ENCODE measurements at regions not wholly inside any gene's neighbourhood (a gene's known extent, or its start where the extent isn't known, plus 50 kb on each side); places are given as distances from the start of the nearest gene placed in this dataset.

GRCh38 chrX:131595120-131595519 lies 51.2 kb downstream of the OR13H1 start:
- Mint-ChIP-seq H3K9me3 (peaks cover 7% of the 10 kb centered on the region), H3K27ac (ENCODE audit: unreplicated experiment) (peak overlapping the region; percentile 40), H3K4me3 (no peak overlapping the region), H3K27me3 (ENCODE audit: low read depth) (no peaks in the 10 kb centered on the region), H3K4me1 (peaks cover 7% of the 10 kb centered on the region), H3K36me3 (ENCODE audit: low read depth) (peaks cover 5% of the 10 kb centered on the region)
- no peak for TF ChIP-seq CTCF (conservative IDR thresholded peaks at IDR 0.05)
- no peak for DNase-seq (ENCODE audit: low read depth, low spot score)

GRCh38 chrX:131607792-131608369 lies 64.0 kb downstream of the OR13H1 start:
- Mint-ChIP-seq H3K27me3 (ENCODE audit: low read depth) (peaks cover 2% of the 10 kb centered on the region), H3K9me3 (no peaks in the 10 kb centered on the region), H3K4me3 (no peak overlapping the region), H3K36me3 (ENCODE audit: low read depth) (no peaks in the 10 kb centered on the region), H3K4me1 (no peaks in the 10 kb centered on the region), H3K27ac (ENCODE audit: unreplicated experiment) (no peak overlapping the region)
- DNase-seq (ENCODE audit: low read depth, low spot score) = no peak
- TF ChIP-seq CTCF (conservative IDR thresholded peaks at IDR 0.05) = no peak

GRCh38 chrX:131609480-131609879 lies 65.6 kb downstream of the OR13H1 start:
- DNase-seq (ENCODE audit: low read depth, low spot score) = no peak
- peaks cover 2% of the 10 kb centered on the region for H3K27me3 Mint-ChIP-seq (ENCODE audit: low read depth)
- no peaks in the 10 kb centered on the region for H3K9me3 Mint-ChIP-seq
- H3K4me3 Mint-ChIP-seq = no peak overlapping the region
- no peak for TF ChIP-seq CTCF (conservative IDR thresholded peaks at IDR 0.05)
- no peak overlapping the region for H3K27ac Mint-ChIP-seq (ENCODE audit: unreplicated experiment)
- no peaks in the 10 kb centered on the region for H3K4me1 Mint-ChIP-seq
- H3K36me3 Mint-ChIP-seq (ENCODE audit: low read depth) = no peaks in the 10 kb centered on the region

- Mint-ChIP-seq H3K9me3 (no peaks in the 10 kb centered on the region), H3K4me1 (no peaks in the 10 kb centered on the region), H3K4me3 (no peak overlapping the region), H3K36me3 (ENCODE audit: low read depth) (no peaks in the 10 kb centered on the region), H3K27me3 (ENCODE audit: low read depth) (no peaks in the 10 kb centered on the region), H3K27ac (ENCODE audit: unreplicated experiment) (no peak overlapping the region)
- DNase-seq (ENCODE audit: low read depth, low spot score) = no peak
- TF ChIP-seq CTCF (conservative IDR thresholded peaks at IDR 0.05) = no peak
These were observed 69.4 kb downstream of the OR13H1 start for GRCh38 chrX:131613260-131613659.

- TF ChIP-seq CTCF (conservative IDR thresholded peaks at IDR 0.05) = no peak
- no peak for DNase-seq (ENCODE audit: low read depth, low spot score)
- peaks cover 2% of the 10 kb centered on the region for H3K9me3 Mint-ChIP-seq
- no peak overlapping the region for H3K27ac Mint-ChIP-seq (ENCODE audit: unreplicated experiment)
- H3K27me3 Mint-ChIP-seq (ENCODE audit: low read depth) = no peaks in the 10 kb centered on the region
- no peak overlapping the region for H3K4me3 Mint-ChIP-seq
- H3K36me3 Mint-ChIP-seq (ENCODE audit: low read depth) = no peaks in the 10 kb centered on the region
- H3K4me1 Mint-ChIP-seq = no peaks in the 10 kb centered on the region
These were observed 70.4 kb downstream of the OR13H1 start for GRCh38 chrX:131614241-131614640.

Measured in neural crest cell (in vitro differentiated cells).